Epithelial cell of proximal tubule (primary cell): ENCODE measurements at regions not wholly inside any gene's neighbourhood (a gene's known extent, or its start where the extent isn't known, plus 50 kb on each side); places are given as distances from the start of the nearest gene placed in this dataset.

Source experiments
- DNase-seq: peaks from one replicate; pipeline ENCODE4 v3.0.0-alpha.2; 2011; ENCODE audit warnings: low read depth
- H3K4me3 ChIP-seq: 2 replicates; pipeline ENCODE4 v1.5.1; 2011; ENCODE audit warnings: low read depth, mild to moderate bottlenecking, low read length
- TF ChIP-seq, protein P1 (sequence below): conservative IDR thresholded peaks from 2 replicates; pipeline ENCODE4 v1.5.1; 2012; ENCODE audit warnings: low read depth, mild to moderate bottlenecking, low read length

DNA sequence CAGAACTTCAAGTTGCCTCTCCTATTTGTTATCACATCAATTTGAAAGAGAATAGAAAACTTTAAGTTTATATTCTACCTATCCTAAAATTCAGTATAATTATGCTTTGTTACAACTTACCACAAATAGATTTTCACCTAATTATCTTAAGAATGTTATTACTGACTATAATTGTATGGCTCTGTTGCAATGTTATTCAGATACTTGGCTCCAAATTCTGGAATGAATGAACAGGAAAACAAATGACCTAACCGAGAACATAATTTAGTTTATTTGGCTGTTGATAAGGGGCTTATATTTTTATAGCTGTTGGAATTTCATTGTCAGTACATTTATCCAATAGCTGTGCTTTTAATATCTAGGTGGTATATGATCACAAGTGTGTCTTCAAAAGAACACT lies 173.2 kb upstream of the GULP1 start:
- no peak for DNase-seq
- H3K4me3 ChIP-seq: no peak overlapping the region
- TF ChIP-seq, protein P1, sequence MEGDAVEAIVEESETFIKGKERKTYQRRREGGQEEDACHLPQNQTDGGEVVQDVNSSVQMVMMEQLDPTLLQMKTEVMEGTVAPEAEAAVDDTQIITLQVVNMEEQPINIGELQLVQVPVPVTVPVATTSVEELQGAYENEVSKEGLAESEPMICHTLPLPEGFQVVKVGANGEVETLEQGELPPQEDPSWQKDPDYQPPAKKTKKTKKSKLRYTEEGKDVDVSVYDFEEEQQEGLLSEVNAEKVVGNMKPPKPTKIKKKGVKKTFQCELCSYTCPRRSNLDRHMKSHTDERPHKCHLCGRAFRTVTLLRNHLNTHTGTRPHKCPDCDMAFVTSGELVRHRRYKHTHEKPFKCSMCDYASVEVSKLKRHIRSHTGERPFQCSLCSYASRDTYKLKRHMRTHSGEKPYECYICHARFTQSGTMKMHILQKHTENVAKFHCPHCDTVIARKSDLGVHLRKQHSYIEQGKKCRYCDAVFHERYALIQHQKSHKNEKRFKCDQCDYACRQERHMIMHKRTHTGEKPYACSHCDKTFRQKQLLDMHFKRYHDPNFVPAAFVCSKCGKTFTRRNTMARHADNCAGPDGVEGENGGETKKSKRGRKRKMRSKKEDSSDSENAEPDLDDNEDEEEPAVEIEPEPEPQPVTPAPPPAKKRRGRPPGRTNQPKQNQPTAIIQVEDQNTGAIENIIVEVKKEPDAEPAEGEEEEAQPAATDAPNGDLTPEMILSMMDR: no peak

DNA sequence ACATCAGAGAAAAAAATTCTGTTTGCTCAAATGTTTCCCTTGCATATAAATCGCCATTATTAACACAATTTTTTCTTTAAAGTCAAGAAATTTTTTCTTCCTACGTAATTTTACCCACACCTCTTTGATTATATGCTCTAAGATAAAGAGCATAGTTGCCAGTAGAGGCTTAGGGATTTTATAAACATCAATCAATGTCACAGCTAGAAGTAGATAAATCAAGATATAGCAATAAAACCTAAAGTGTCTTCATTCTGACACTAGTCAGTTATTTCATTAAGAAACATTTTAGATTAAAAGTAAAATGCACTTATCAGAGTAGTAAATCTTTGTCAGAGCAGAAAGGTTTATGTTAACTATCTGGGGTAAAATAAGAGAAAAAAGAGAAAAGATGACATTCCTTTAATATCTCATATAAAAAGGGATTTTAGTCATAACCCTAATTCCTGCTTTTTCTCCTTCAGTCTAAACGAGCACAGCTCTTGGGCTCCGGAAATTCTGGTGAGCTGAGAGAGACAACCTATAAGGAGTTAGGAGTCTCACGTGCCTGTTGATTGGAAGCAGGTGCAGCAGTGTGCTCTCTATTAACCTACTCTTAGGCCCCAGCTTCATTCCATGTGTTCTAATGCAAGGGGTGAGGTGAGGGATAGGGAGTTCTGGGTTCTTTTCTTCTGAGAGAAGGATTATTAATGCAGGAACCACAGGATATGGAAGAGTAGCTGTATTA lies 172.4 kb upstream of the GULP1 start:
- DNase-seq: no peak
- TF ChIP-seq, protein P1: no peak
- H3K4me3 ChIP-seq: no peak overlapping the region

DNA sequence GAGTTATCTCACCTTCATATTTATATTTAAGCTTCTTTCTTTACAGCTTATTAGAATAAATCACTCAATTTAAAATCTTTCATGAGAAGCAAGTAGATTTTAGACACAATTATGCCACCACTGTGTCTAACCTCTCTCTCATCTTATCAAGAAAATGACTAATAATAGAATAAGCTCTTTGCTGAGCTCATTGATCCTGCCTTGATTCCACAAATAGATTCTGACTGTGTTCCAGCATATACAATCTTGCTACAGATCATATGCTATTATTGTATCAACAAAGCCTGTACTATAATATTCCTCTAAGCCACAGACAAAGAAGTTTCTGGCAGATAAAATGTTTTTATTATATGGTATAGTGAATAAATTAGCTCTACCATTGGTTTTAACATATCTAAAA lies 168.7 kb upstream of the GULP1 start:
- TF ChIP-seq, protein P1: no peak
- H3K4me3 ChIP-seq: no peak overlapping the region
- DNase-seq: no peak

DNA sequence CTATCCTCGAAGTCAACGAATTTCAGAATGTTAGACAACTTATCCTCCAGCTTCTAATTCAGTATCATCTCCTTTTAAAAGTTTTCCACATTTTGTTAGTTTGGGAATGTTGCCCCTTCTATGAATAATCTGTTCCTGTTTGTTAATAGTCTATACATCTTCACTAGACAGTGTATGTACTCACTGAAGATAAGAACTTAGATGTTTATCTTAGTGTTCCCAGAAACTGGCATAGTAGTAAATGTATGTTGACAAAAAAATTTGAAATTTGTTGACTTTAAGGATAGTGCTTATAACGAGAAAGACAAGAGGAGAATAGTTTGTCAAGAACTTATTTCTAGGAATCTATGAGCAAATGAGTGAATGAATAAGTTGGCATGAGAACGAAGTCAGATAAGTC lies 162.0 kb upstream of the GULP1 start:
- TF ChIP-seq, protein P1: no peak
- H3K4me3 ChIP-seq: no peak overlapping the region
- DNase-seq: no peak

DNA sequence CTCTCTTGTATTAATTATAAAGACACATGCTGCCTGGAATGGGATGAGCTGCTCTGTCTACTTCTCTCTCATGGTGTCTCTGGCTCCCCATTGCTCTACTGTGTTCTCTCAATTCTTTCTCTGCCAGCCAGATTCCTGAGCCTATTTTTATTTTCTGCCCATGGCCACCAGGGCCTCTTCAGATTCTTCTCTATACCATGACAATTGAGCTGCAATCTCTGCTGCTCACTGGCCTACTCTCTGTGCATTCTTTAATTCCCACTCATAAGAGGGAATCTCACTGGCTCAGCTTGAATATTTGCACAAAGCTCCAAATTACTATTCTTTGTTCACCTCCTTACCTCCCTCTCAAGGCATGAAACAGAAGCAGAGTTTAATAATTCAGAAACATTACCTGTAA lies 161.4 kb upstream of the GULP1 start:
- no peak overlapping the region for H3K4me3 ChIP-seq
- TF ChIP-seq, protein P1: no peak
- DNase-seq: no peak

DNA sequence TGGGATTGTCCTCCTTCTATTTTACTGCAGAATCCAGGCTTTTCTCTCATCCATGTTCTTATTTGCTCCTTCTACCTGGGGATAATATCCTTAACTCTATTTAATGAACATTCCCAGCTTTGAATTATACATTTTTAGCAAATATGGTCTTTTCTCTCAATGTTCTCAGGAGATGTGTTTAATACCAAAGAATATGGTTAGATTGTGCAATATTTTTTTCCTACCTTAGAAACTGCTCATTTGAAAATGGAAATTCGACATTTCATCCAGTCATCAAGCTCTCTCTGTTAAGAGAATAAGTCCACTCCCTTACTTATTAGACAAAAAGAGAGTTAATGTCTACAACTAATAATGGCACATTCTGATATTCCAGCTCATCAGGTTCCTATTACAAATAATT lies 160.4 kb upstream of the GULP1 start:
- TF ChIP-seq, protein P1: no peak
- H3K4me3 ChIP-seq: no peak overlapping the region
- DNase-seq: no peak

DNA sequence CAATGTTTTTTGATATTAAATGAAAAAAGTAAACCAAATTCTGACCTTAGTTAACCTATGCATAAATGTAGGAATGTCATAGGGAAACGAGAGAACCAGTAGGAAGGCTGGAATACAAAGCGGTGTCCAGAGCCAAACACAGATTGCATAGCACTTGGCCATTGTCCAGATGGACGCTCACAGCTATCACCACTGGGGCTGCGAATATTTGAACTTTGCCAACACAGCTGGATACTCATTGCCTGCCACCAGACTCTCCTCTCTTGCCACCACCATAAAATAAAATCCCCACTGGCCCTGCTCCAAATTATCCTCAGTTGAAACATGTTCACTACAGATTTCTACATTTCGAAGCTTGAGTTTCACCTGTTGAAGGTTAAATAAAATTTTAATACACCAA lies 159.3 kb upstream of the GULP1 start:
- DNase-seq: no peak
- no peak overlapping the region for H3K4me3 ChIP-seq
- TF ChIP-seq, protein P1: no peak
